GM12891 (cell line): ENCODE measurements at regions not wholly inside any gene's neighbourhood (a gene's known extent, or its start where the extent isn't known, plus 50 kb on each side); places are given as distances from the start of the nearest gene placed in this dataset.

Experiments used
- POLR2A ChIP-seq: IDR thresholded peaks from 2 replicates; pipeline ENCODE4 v1.6.1; 2011; ENCODE audit warnings: low read depth, low read length, control low read depth
- POLR2AphosphoS5 ChIP-seq: IDR thresholded peaks from 2 replicates; pipeline ENCODE4 v1.6.1; 2011; ENCODE audit warnings: low read depth, low read length, control low read depth
- SPI1 ChIP-seq: IDR thresholded peaks from 2 replicates; pipeline ENCODE4 v1.6.1; 2011; ENCODE audit warnings: low read depth, low read length, control low read depth
- TAF1 ChIP-seq: IDR thresholded peaks from 2 replicates; pipeline ENCODE4 v1.6.1; 2011; ENCODE audit warnings: low read depth, low read length, control low read depth

DNA sequence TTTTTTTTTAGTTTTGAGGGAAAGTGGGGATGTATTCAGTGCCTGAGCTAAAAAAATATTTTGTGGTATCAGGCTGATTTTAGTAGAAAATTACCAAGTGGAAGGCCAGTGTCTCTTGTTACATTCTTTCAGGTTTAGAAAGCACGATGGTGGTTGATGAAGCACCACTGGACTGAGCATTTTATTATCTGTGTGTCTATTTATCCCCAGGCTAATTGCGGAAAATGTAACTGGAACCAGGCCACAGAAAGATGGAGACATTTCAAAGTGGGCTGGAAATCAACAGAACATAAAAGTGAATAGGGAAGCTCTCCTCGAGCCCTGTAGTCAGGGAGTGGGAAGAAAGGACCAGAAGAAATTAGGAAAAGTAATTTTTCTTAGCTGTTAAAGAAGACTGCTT, 261.0 kb downstream of the STK31 start:
- TF ChIP-seq POLR2A, result no peak
- TF ChIP-seq POLR2AphosphoS5, result no peak
- TF ChIP-seq TAF1, result no peak
- TF ChIP-seq SPI1, result no peak
